Vagina (tissue), 2 donors: ENCODE measurements at regions not wholly inside any gene's neighbourhood (a gene's known extent, or its start where the extent isn't known, plus 50 kb on each side); places are given as distances from the start of the nearest gene placed in this dataset.

Experiments used
- CTCF ChIP-seq, 3 experiments: fragments of 450-650 bp in 2 of 3; fragments of 200-600 bp in 1 of 3; sonication (generic) in 1 of 3; IDR thresholded peaks; one replicate each; pipeline ENCODE4 v1.5.1; 2017 to 2019; ENCODE audit warnings: antibody characterized with exemption in 3 of 3, mild to moderate bottlenecking in 2 of 3, moderate library complexity in 2 of 3
- POLR2A ChIP-seq, 2 donors: fragments of 450-650 bp; IDR thresholded peaks; one replicate each; pipeline ENCODE4 v1.6.1; 2017; ENCODE audit warnings: antibody characterized with exemption in 2 of 2, mild to moderate bottlenecking in 2 of 2, moderate library complexity in 2 of 2
- POLR2AphosphoS5 ChIP-seq, 2 donors: sonication (generic); formaldehyde crosslinking; IDR thresholded peaks; one replicate each; pipeline ENCODE4 v1.9.0; 2017; ENCODE audit warnings: antibody characterized with exemption in 2 of 2, mild to moderate bottlenecking in 2 of 2, low read depth in 1 of 2; ENCODE audit not compliant: insufficient read depth in 1 of 2

- TF ChIP-seq CTCF (IDR thresholded peaks at IDR 0.05) = no peak
- no peak for TF ChIP-seq POLR2AphosphoS5 (IDR thresholded peaks at IDR 0.05; ENCODE audit: insufficient read depth in 1 of 2, low read depth in 1 of 2)
- no peak for TF ChIP-seq POLR2A (IDR thresholded peaks at IDR 0.05)
These were observed 1249.5 kb downstream of the FAM181B start for GRCh38 chr11:81484196-81484595.
